ENCODE measurements at regions not wholly inside any gene's neighbourhood (a gene's known extent, or its start where the extent isn't known, plus 50 kb on each side); places are given as distances from the start of the nearest gene placed in this dataset.
A peak's percentile ranks its signal among the peaks of the same experiment; 100 is the strongest.
"Not testable (repeated sequence)": the region's sequence is repeated elsewhere in the genome, so short reads cannot be mapped to it uniquely, and the experiment has no call there.

GRCh38 chr17:36844601-36845000 is 92.7 kb upstream of the LHX1 start:
- DNase-seq (ENCODE audit: low spot score): no peak
- CTCF ChIA-PET: no interaction called here
- POLR2A ChIA-PET (ENCODE audit: low non-redundant PET): no interaction called here
- H3K27ac ChIP-seq: no peak overlapping the region
- TF ChIP-seq CTCF (conservative IDR thresholded peaks at IDR 0.05; ENCODE audit: low read depth): no peak

- ChIA-PET CTCF (no interaction called here), POLR2A (ENCODE audit: low non-redundant PET) (no interaction called here)
- H3K27ac ChIP-seq: no peak overlapping the region
- no peak for TF ChIP-seq CTCF (conservative IDR thresholded peaks at IDR 0.05; ENCODE audit: low read depth)
- DNase-seq (ENCODE audit: low spot score): no peak
These were observed 91.4 kb upstream of the LHX1 start for GRCh38 chr17:36845916-36846315.

GRCh38 chr17:36846410-36847292 is 90.6 kb upstream of the LHX1 start:
- TF ChIP-seq CTCF (conservative IDR thresholded peaks at IDR 0.05; ENCODE audit: low read depth): no peak
- H3K27ac ChIP-seq: no peak overlapping the region
- no peak for DNase-seq (ENCODE audit: low spot score)
- ChIA-PET POLR2A (ENCODE audit: low non-redundant PET) (no interaction called here), CTCF (no interaction called here)

GRCh38 chr17:36848008-36848902 is 89.0 kb upstream of the LHX1 start:
- ChIA-PET CTCF (interaction anchor here (0.5 kb wide), 1 partner anchor 411 kb away, joined by 4 read pairs; no protein-coding TSS in a partner anchor), POLR2A (ENCODE audit: low non-redundant PET) (interaction anchor here (0.7 kb wide), 1 partner anchor 851 kb away, joined by 13 read pairs; no protein-coding TSS in a partner anchor)
- no peak overlapping the region; the same call in 1 of the 2 replicates for H3K27ac ChIP-seq
- TF ChIP-seq CTCF (conservative IDR thresholded peaks at IDR 0.05; ENCODE audit: low read depth): no peak
- no peak for DNase-seq (ENCODE audit: low spot score)

- H3K27ac ChIP-seq; CTCF ChIA-PET; DNase-seq (ENCODE audit: low spot score): not testable (repeated sequence)
- POLR2A ChIA-PET (ENCODE audit: low non-redundant PET): interaction anchor here (0.7 kb wide), 1 partner anchor 850 kb away, joined by 13 read pairs; no protein-coding TSS in a partner anchor
These were observed 88.3 kb upstream of the LHX1 start for GRCh38 chr17:36849020-36849419.

GRCh38 chr17:36849871-36850348 is 87.4 kb upstream of the LHX1 start:
- ChIA-PET CTCF (no interaction called here), POLR2A (ENCODE audit: low non-redundant PET) (no interaction called here)
- no peak for TF ChIP-seq CTCF (conservative IDR thresholded peaks at IDR 0.05; ENCODE audit: low read depth)
- DNase-seq (ENCODE audit: low spot score): peak; percentile 79
- H3K27ac ChIP-seq: peak overlapping the region; percentile 86

Measured in RWPE1 (cell line).